Erythroblast (primary cell): ENCODE measurements at regions not wholly inside any gene's neighbourhood (a gene's known extent, or its start where the extent isn't known, plus 50 kb on each side); places are given as distances from the start of the nearest gene placed in this dataset.

Experiments
- GATA1 ChIP-seq: IDR thresholded peaks from 2 replicates; pipeline ENCODE4 v1.6.1; 2011; ENCODE audit warnings: low read depth, mild to moderate bottlenecking, control low read depth, low read length, moderate library complexity
- POLR2A ChIP-seq: IDR thresholded peaks from 2 replicates; pipeline ENCODE4 v1.6.1; 2011; ENCODE audit warnings: mild to moderate bottlenecking, low read length

DNA sequence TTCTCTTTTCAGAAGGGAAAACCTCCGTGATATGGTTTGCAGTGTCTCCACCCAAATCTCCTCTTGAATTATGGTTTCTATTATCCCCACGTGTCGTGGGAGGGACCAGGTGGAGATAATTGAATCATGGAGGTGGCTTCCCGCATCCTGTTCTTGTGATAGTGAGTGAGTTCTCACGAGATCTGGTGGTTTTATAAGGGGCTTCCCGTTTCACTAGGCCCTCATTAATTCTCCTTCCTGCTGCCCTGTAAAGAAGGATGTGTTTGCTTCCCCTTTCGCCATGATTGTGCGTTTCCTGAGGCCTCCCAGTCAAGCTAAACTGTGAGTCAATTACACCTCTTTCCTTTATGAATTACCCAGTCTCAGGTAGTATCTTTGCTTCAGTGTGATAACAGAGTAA is 692.7 kb upstream of the GRM7 start:
- no peak for TF ChIP-seq POLR2A
- TF ChIP-seq GATA1, result no peak
